GM18499 (cell line): ENCODE measurements at regions not wholly inside any gene's neighbourhood (a gene's known extent, or its start where the extent isn't known, plus 50 kb on each side); places are given as distances from the start of the nearest gene placed in this dataset.

ENCODE experiments used
- ATAC-seq: cut with Tn5 transposase; IDR thresholded peaks from one replicate; pipeline ENCODE4 v1.9.1; 2021; ENCODE audit warnings: moderate number of reproducible peaks; ENCODE audit not compliant: insufficient read depth, unreplicated experiment

GRCh38 chr7:42858570-42858969 is 53.3 kb downstream of the C7orf25 start:
- no peak for ATAC-seq

GRCh38 chr7:42856605-42856987 is 55.3 kb downstream of the C7orf25 start:
- no peak for ATAC-seq

GRCh38 chr7:42854571-42855118 is 57.2 kb downstream of the C7orf25 start:
- no peak for ATAC-seq

- no peak for ATAC-seq
Observed at GRCh38 chr7:42852531-42852930, 59.3 kb downstream of the C7orf25 start.

GRCh38 chr7:42843205-42843800 is 68.6 kb downstream of the C7orf25 start:
- ATAC-seq = no peak

GRCh38 chr7:42834676-42835075 is 77.2 kb downstream of the C7orf25 start:
- ATAC-seq = no peak

- no peak for ATAC-seq
Observed at GRCh38 chr7:42833411-42833810, 78.5 kb downstream of the C7orf25 start.

GRCh38 chr7:42832667-42833066 is 79.2 kb downstream of the C7orf25 start:
- no peak for ATAC-seq

- no peak for ATAC-seq
Observed at GRCh38 chr7:42831718-42832522, 80.0 kb downstream of the C7orf25 start.

GRCh38 chr7:42831006-42831717 is 80.7 kb downstream of the C7orf25 start:
- ATAC-seq = no peak

GRCh38 chr7:42812779-42813178 is 99.1 kb downstream of the C7orf25 start:
- ATAC-seq = no peak

- ATAC-seq = no peak
Observed at GRCh38 chr7:42805601-42806000, 106.3 kb downstream of the C7orf25 start.

GRCh38 chr7:42794673-42795072 is 117.2 kb downstream of the C7orf25 start:
- ATAC-seq = no peak

- ATAC-seq = no peak
Observed at GRCh38 chr7:42792841-42793240, 119.0 kb downstream of the C7orf25 start.

GRCh38 chr7:42790196-42790595 is 121.7 kb downstream of the C7orf25 start:
- ATAC-seq = no peak

- ATAC-seq = no peak
Observed at GRCh38 chr7:42774436-42774835, 137.4 kb downstream of the C7orf25 start.

- no peak for ATAC-seq
Observed at GRCh38 chr7:42770114-42770513, 141.8 kb downstream of the C7orf25 start.

- ATAC-seq = no peak
Observed at GRCh38 chr7:42768045-42768444, 143.8 kb downstream of the C7orf25 start.

- no peak for ATAC-seq
Observed at GRCh38 chr7:42766782-42767423, 145.0 kb downstream of the C7orf25 start.

- no peak for ATAC-seq
Observed at GRCh38 chr7:42765931-42766330, 145.9 kb downstream of the C7orf25 start.

GRCh38 chr7:42763137-42763551 is 148.7 kb downstream of the C7orf25 start:
- ATAC-seq = no peak
